ENCODE measurements at regions not wholly inside any gene's neighbourhood (a gene's known extent, or its start where the extent isn't known, plus 50 kb on each side); places are given as distances from the start of the nearest gene placed in this dataset.

DNA sequence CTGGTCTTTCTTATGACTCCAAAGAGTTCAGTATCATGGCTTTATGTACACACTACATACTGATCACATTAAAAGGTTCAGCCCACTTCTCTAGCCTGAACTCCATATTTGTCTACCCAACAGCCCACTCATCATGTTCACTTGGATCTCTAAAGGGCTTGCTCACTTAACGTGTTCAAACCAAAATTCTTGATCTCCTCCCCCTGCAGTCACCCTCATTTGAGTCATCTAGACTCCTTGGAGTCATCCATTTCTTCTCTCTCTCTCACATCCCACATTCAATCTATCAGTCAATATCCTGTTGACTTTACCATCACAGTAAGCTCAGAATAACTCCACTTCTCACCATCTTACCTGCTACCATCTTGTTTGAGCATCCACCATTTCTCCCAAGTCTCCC, 148.4 kb upstream of the ARID2 start:
- DNase-seq (ENCODE audit: low read depth, low spot score): no peak
- POLR2A ChIA-PET: no interaction called here
- CTCF ChIA-PET: interaction anchor here (1.2 kb wide), 1 partner anchor 165 kb away, joined by 3 read pairs; no protein-coding TSS in a partner anchor
- TF ChIP-seq CTCF (IDR thresholded peaks at IDR 0.05; ENCODE audit: insufficient read depth, low read length, missing control alignments): no peak
- H3K4me3 ChIP-seq (ENCODE audit: low read depth, low read length): no peak overlapping the region

GRCh38 chr12:45582536-45582935, 147.0 kb upstream of the ARID2 start:
- ChIA-PET POLR2A (no interaction called here), CTCF (no interaction called here)
- DNase-seq (ENCODE audit: low read depth, low spot score): no peak
- no peak for TF ChIP-seq CTCF (IDR thresholded peaks at IDR 0.05; ENCODE audit: insufficient read depth, low read length, missing control alignments)
- H3K4me3 ChIP-seq (ENCODE audit: low read depth, low read length): no peak overlapping the region

- POLR2A ChIA-PET: no interaction called here
- no peak overlapping the region for H3K4me3 ChIP-seq (ENCODE audit: low read depth, low read length)
- TF ChIP-seq CTCF (IDR thresholded peaks at IDR 0.05; ENCODE audit: insufficient read depth, low read length, missing control alignments): no peak
- CTCF ChIA-PET: interaction anchor here (0.8 kb wide), 1 partner anchor 146 kb away, joined by 3 read pairs; the partner anchor contains the start of gene ARID2
- no peak for DNase-seq (ENCODE audit: low read depth, low spot score)
These were observed 146.4 kb upstream of the ARID2 start for GRCh38 chr12:45582986-45583659.

DNA sequence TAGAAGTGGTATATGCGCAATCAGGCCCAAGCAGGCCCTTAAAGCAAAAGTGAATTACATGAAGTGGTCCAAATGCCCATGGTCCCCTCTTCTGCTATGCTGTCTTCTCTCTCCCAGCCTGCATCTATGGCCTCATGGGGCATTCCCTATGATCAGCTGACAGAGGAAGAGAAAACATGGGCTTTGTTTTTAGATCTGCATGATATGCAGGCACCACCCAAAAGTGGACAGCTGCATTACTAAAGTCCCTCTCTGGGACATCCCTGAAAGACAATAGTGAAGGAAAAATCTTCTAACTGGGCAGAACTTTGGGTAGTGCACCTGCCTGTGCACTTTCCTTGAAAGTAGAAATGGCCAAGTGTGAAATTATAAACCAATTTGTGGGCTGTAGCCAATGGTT, 145.2 kb upstream of the ARID2 start:
- CTCF ChIA-PET: no interaction called here
- no peak for DNase-seq (ENCODE audit: low read depth, low spot score)
- POLR2A ChIA-PET: no interaction called here
- no peak overlapping the region for H3K4me3 ChIP-seq (ENCODE audit: low read depth, low read length)
- no peak for TF ChIP-seq CTCF (IDR thresholded peaks at IDR 0.05; ENCODE audit: insufficient read depth, low read length, missing control alignments)

- no peak for TF ChIP-seq CTCF (IDR thresholded peaks at IDR 0.05; ENCODE audit: insufficient read depth, low read length, missing control alignments)
- CTCF ChIA-PET: no interaction called here
- H3K4me3 ChIP-seq (ENCODE audit: low read depth, low read length): no peak overlapping the region
- no peak for DNase-seq (ENCODE audit: low read depth, low spot score)
- POLR2A ChIA-PET: no interaction called here
These were observed 143.8 kb upstream of the ARID2 start for GRCh38 chr12:45585522-45586230.

DNA sequence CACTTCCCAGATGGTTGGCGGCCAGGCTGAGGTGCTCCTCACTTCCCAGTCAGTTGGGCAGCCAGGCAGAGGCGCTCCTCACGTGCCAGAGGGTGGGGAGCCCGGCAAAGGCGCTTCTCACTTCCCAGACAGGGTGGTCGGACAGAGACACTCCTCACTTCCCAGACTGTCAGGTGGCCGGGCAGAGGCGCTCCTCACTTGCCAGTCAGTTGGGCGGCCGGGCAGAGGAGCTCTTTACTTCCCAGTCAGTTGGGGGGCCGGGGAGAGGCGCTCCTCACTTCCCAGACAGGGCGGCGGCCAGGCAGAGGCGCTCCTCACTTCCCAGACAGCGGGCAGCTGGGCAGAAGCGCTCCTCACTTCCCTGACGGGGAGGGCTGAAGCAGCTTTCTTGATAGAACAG, 143.0 kb upstream of the ARID2 start:
- POLR2A ChIA-PET: no interaction called here
- TF ChIP-seq CTCF (IDR thresholded peaks at IDR 0.05; ENCODE audit: insufficient read depth, low read length, missing control alignments): no peak
- H3K4me3 ChIP-seq (ENCODE audit: low read depth, low read length): no peak overlapping the region
- no peak for DNase-seq (ENCODE audit: low read depth, low spot score)
- CTCF ChIA-PET: no interaction called here
